ENCODE measurements at regions not wholly inside any gene's neighbourhood (a gene's known extent, or its start where the extent isn't known, plus 50 kb on each side); places are given as distances from the start of the nearest gene placed in this dataset.
"Not testable (repeated sequence)": the region's sequence is repeated elsewhere in the genome, so short reads cannot be mapped to it uniquely, and the experiment has no call there.

GRCh38 chr3:153866901-153867300, 254.3 kb upstream of the ARHGEF26 start:
- no peak for DNase-seq

- DNase-seq = not testable (repeated sequence)
These were observed 246.8 kb upstream of the ARHGEF26 start for GRCh38 chr3:153874348-153874747.

GRCh38 chr3:153880493-153880892, 240.7 kb upstream of the ARHGEF26 start:
- no peak for DNase-seq

- no peak for DNase-seq
These were observed 240.0 kb upstream of the ARHGEF26 start for GRCh38 chr3:153881201-153881600.

GRCh38 chr3:153885359-153885758, 235.8 kb upstream of the ARHGEF26 start:
- DNase-seq = no peak

- no peak for DNase-seq
These were observed 231.3 kb upstream of the ARHGEF26 start for GRCh38 chr3:153889905-153890334.

- no peak for DNase-seq
These were observed 229.1 kb upstream of the ARHGEF26 start for GRCh38 chr3:153892126-153892525.

- no peak for DNase-seq
These were observed 226.3 kb upstream of the ARHGEF26 start for GRCh38 chr3:153894857-153895256.

GRCh38 chr3:153896197-153896596, 225.0 kb upstream of the ARHGEF26 start:
- no peak for DNase-seq

- no peak for DNase-seq
These were observed 224.0 kb upstream of the ARHGEF26 start for GRCh38 chr3:153897025-153897723.

GRCh38 chr3:153897842-153898241, 223.3 kb upstream of the ARHGEF26 start:
- no peak for DNase-seq

- DNase-seq = no peak
These were observed 220.0 kb upstream of the ARHGEF26 start for GRCh38 chr3:153901152-153901551.

- no peak for DNase-seq
These were observed 219.2 kb upstream of the ARHGEF26 start for GRCh38 chr3:153901991-153902390.

- DNase-seq = no peak
These were observed 217.8 kb upstream of the ARHGEF26 start for GRCh38 chr3:153903430-153903829.

GRCh38 chr3:153906366-153906765, 214.8 kb upstream of the ARHGEF26 start:
- DNase-seq = no peak

- DNase-seq = no peak
These were observed 210.8 kb upstream of the ARHGEF26 start for GRCh38 chr3:153910387-153910786.

GRCh38 chr3:153911116-153911515, 210.1 kb upstream of the ARHGEF26 start:
- no peak for DNase-seq

- no peak for DNase-seq
These were observed 201.4 kb upstream of the ARHGEF26 start for GRCh38 chr3:153919773-153920172.

GRCh38 chr3:153921826-153922225, 199.4 kb upstream of the ARHGEF26 start:
- no peak for DNase-seq

- DNase-seq = no peak
These were observed 195.2 kb upstream of the ARHGEF26 start for GRCh38 chr3:153925841-153926514.

GRCh38 chr3:153927107-153927506, 194.1 kb upstream of the ARHGEF26 start:
- no peak for DNase-seq

GRCh38 chr3:153928851-153929250, 192.3 kb upstream of the ARHGEF26 start:
- DNase-seq = no peak

- not testable (repeated sequence) for DNase-seq
These were observed 187.7 kb upstream of the ARHGEF26 start for GRCh38 chr3:153933481-153933880.

GRCh38 chr3:153944084-153944483, 177.1 kb upstream of the ARHGEF26 start:
- DNase-seq = no peak

- DNase-seq = no peak
These were observed 169.9 kb upstream of the ARHGEF26 start for GRCh38 chr3:153951276-153951675.
